H1 (cell line): ENCODE measurements at regions not wholly inside any gene's neighbourhood (a gene's known extent, or its start where the extent isn't known, plus 50 kb on each side); places are given as distances from the start of the nearest gene placed in this dataset.

ENCODE experiments used
- CHD7 ChIP-seq: fragments of 300-600 bp; sonication (generic); IDR thresholded peaks from 2 replicates; pipeline ENCODE4 v1.7.1; 2012; ENCODE audit warnings: low read length, moderate library complexity, mild to moderate bottlenecking, inconsistent platforms; ENCODE audit not compliant: insufficient replicate concordance
- FOSL1 ChIP-seq: IDR thresholded peaks from 2 replicates; pipeline ENCODE4 v1.6.1; 2011; ENCODE audit warnings: mild to moderate bottlenecking, low read depth, low read length, moderate library complexity; ENCODE audit not compliant: insufficient read depth
- KDM4A ChIP-seq: IDR thresholded peaks from one replicate; pipeline ENCODE4 v1.7.1; 2012; ENCODE audit warnings: low read depth, mild to moderate bottlenecking, moderate library complexity, low read length, inconsistent platforms; ENCODE audit not compliant: severe bottlenecking
- RAD21 ChIP-seq, 2 experiments: IDR thresholded peaks in 1 of 2; conservative IDR thresholded peaks in 1 of 2; 2 replicates each; pipeline ENCODE4 v1.6.1; 2011; ENCODE audit warnings: low read depth in 2 of 2, low read length in 2 of 2, improper control_type of control experiment in 1 of 2, inconsistent platforms in 1 of 2, mild to moderate bottlenecking in 1 of 2, moderate library complexity in 1 of 2

- TF ChIP-seq CHD7 (no peak), RAD21 (IDR thresholded peaks at IDR 0.05 in 1 of 2, conservative IDR thresholded peaks at IDR 0.05 in 1 of 2; ENCODE audit: low read depth in 2 of 2, low read length in 2 of 2) (no peak), FOSL1 (no peak), KDM4A (no peak)
- TF ChIP-seq, all 59 proteins: peak for 0
Measured at GRCh38 chr10:70942125-70942524, 53.8 kb upstream of the PCBD1 start (continued).
